ENCODE measurements at regions not wholly inside any gene's neighbourhood (a gene's known extent, or its start where the extent isn't known, plus 50 kb on each side); places are given as distances from the start of the nearest gene placed in this dataset.

GRCh38 chr21:23455676-23456075, 2151.6 kb downstream of the MRPL39 start:
- DNase-seq: no peak

DNA sequence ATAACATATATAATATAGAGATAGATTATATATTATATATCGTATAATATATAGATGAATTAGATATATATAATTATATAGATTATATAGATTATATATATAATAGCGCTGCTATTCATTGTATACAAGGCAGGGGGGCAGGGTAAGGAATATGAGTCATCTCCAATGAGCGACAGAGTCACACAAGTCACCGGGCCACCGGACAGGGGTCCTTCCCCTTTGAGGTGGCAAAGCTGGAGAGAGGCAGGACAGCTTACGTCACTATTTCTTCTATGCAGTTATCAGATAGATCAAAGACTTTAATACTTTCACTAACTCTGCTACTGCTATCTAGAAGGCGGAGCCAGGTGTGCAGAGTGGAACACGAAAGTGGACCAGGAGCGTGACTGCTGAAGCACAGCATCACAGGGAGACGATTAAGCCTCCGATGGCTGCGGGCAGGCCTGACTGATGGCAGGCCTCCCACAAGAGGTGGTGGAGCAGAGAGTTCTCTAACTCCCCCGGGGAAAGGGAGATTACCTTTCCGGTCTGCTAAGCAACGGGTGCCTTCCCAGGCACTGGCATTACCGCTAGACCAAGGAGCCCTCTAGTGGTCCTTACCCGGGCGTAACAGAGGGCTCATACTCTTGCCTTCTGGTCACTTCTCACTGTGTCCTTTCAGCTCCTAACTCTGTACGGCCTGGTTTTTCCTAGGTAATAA, 2154.7 kb downstream of the MRPL39 start:
- no peak for DNase-seq

GRCh38 chr21:23445307-23445706, 2162.0 kb downstream of the MRPL39 start:
- no peak for DNase-seq

GRCh38 chr21:23438081-23438480, 2169.2 kb downstream of the MRPL39 start:
- no peak for DNase-seq

GRCh38 chr21:23402929-23403520, 2204.3 kb downstream of the MRPL39 start:
- no peak for DNase-seq

DNA sequence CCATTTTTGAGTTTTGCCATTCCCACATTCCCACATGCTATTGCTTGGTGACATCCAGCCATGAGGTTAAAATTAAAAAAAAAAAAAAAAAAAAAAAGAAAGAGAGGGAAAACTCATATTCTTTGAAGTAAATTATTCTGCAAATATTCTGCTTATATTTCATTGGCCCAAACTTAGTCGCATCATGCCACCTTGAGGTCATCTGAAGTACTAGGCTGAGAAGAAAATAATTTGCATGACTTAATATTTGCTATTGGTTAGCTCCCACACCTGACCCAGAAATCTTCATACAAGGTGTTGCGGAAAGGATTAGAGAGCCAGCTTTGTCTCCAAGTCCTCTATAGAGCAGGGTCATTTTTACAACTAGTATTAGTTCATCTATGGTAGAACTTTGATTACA, 2206.0 kb downstream of the MRPL39 start:
- DNase-seq: no peak

GRCh38 chr21:23398726-23399125, 2208.6 kb downstream of the MRPL39 start:
- no peak for DNase-seq

GRCh38 chr21:23394458-23394857, 2212.8 kb downstream of the MRPL39 start:
- no peak for DNase-seq

- DNase-seq: no peak
Measured at GRCh38 chr21:23384679-23385078, 2222.6 kb downstream of the MRPL39 start.

- DNase-seq: no peak
Measured at GRCh38 chr21:23374155-23374554, 2233.1 kb downstream of the MRPL39 start.

- no peak for DNase-seq
Measured at GRCh38 chr21:23356905-23357304, 2250.4 kb downstream of the MRPL39 start.

DNA sequence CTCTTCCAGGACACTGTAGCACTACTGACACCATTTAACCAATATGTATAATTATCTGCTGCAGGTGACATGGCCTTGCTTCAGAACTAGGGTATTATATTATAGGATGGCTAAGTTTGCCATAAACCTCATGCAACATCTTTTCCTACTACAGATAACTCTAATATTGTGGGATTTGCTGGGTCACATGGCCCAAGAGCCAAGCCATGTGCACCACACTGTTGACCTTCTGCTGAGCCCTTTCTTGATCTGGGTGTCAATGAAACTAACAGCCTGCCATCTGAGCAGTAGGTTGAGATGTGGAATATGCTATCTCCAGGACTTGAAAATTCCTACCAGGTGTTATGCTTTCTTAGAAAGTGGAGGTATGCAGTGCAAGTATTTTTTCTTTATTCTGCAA, 2291.1 kb downstream of the MRPL39 start:
- no peak for DNase-seq

DNA sequence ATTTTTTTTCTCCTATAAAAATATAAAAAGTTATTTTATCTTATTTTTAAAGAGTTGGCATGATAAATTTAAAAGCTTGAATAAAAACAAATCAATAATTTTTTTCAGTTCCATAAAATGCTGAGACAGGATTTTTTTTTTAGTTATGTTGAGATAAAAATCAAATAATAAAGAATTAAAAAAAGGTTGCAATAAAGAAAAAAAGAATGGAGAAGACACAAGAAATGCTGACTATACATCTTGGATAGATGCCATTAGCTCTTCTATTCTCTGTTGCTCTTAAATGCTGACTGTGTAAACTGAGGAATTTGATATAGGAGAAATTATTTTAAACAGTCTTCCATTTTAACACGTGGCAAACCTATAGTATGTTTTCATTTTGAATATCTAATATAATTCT, 2298.5 kb downstream of the MRPL39 start:
- DNase-seq: no peak

DNA sequence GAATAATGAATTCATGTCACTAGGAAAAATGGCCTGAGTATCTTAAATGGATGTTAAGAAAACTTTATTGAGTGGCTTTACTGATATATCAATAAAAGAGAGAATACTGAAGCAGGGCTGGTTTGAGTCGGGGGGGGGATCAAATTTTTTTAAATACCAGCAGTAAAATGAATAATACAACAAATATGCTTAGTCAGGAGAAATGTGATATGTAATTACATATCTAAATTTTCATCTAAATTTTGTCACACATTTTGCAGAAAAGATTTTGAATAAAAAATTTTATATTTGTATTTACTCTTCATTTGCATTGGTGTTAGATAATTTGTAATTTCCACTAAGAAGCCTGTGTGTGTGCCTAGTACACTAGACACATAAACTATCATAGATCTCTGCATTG, 2300.2 kb downstream of the MRPL39 start:
- DNase-seq: no peak

DNA sequence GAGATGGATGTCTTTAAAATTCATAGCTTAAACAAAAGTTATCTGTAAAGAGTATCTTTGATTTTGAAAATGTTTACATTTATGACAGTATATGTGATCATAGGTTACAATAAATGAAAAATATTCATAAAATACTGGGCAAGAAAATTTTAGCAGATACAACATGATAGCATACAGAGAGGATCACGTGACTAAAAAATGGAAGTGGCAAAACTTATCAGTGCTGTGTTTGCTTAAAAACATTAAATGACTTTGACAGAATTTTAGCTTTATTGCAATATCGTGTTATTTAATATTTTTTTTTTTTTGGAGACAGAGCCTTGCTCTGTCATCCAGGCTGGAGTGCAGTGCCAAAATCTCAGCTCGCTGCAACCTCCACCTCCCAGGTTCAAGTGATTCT, 2294.1 kb downstream of the NCAM2 start:
- no peak for DNase-seq

DNA sequence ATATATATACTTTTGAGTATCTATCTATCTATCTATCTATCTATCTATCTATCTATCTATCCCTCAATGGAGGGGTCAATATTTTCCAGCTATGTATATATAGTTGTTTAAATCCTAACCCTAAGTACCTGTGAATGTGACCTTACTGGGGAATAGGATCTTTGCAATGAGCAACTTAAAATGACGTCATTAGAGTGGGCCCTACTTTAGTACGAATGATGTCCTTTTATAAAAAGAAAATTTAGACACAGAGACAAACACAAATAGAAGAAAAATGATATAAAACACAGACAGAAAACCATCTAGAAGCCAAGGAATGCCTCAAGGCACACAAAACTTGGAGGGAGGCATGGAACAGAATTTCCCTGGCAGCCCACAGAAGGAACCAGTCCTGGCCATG, 2283.7 kb downstream of the NCAM2 start:
- no peak for DNase-seq

DNA sequence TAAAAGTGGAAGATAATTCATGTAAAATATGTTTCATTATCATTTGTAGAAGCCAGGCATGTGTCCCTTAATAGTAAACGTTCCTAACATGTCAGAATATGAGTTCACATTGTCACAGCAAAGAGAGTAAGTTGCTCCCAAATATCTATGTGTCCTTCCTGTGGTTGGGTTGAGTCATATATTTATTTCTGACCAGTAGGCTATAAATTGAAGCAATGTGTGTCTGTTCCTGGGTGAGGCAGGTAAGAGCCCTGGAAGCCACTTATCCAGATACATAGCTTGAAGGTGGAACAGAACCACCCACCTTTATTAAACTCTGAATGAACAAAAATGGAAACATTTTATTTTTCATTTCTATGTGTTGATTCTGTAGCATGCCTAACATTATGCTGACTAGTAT, 2251.6 kb downstream of the NCAM2 start:
- DNase-seq: no peak

GRCh38 chr21:23247334-23247733, 2249.1 kb downstream of the NCAM2 start:
- DNase-seq: no peak

DNA sequence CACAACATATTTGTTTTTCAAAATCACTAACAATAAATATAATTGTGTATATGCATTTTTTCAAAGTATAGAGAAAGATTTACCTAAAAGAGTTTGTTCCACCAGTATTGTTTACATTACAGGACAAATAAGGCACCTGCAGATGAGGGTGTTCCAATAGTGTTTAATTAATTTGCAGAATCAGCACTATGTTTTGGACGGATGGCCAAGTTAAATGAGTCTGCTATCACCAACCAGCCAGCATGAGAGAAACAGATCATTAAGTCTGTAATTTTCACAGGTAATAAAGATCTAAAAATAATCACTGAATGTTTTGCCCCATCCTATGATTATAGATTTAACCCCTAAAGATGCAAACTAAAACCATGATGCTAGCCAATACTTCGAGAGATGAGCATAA, 2247.0 kb downstream of the NCAM2 start:
- DNase-seq: no peak

- no peak for DNase-seq
Measured at GRCh38 chr21:23223882-23224281, 2225.7 kb downstream of the NCAM2 start.

- DNase-seq: no peak
Measured at GRCh38 chr21:23218667-23219066, 2220.5 kb downstream of the NCAM2 start.

DNA sequence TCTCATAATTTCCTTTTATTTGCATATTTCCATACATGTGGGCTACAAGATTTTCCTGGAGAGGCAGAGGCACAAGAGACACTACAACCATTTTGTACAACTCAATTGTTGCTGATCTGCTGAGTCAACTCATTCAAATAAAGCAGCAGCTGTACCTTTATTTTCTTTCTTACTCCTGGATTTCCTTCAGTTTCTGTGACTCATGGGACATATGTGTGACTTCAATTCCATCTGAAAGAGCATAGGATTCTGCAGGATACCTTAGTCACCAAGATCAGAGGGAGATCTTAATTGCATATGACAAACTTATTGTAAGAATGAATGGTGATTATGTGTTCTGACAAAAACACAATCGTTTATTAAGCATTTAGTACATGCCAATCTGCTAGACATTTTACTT, 2219.4 kb downstream of the NCAM2 start:
- DNase-seq: no peak

- DNase-seq: peak; percentile 31
Measured at GRCh38 chr21:23215261-23215660, 2217.1 kb downstream of the NCAM2 start.

Data from muscle of arm (tissue), 1 donor.